LNCAP (cell line): ENCODE measurements at regions not wholly inside any gene's neighbourhood (a gene's known extent, or its start where the extent isn't known, plus 50 kb on each side); places are given as distances from the start of the nearest gene placed in this dataset.

Source experiments
- CTCF ChIP-seq: fragments of 450-650 bp; IDR thresholded peaks from 2 replicates; pipeline ENCODE4 v1.5.1; 2017; ENCODE audit warnings: mild to moderate bottlenecking

- no peak for TF ChIP-seq CTCF
Measured at GRCh38 chr1:168835791-168836190, 106.8 kb upstream of the DPT start.

- TF ChIP-seq CTCF, result no peak
Measured at GRCh38 chr1:168836469-168836868, 107.5 kb upstream of the DPT start.

- TF ChIP-seq CTCF, result no peak
Measured at GRCh38 chr1:168842306-168842705, 113.3 kb upstream of the DPT start.

- no peak for TF ChIP-seq CTCF
Measured at GRCh38 chr1:168842916-168843315, 113.9 kb upstream of the DPT start.

GRCh38 chr1:168843401-168843800, 114.4 kb upstream of the DPT start:
- no peak for TF ChIP-seq CTCF

GRCh38 chr1:168843950-168844349, 114.9 kb upstream of the DPT start:
- no peak for TF ChIP-seq CTCF

- no peak for TF ChIP-seq CTCF
Measured at GRCh38 chr1:168845140-168845539, 116.1 kb upstream of the DPT start.

- TF ChIP-seq CTCF, result no peak
Measured at GRCh38 chr1:168848051-168848450, 119.0 kb upstream of the DPT start.
